ENCODE measurements at regions not wholly inside any gene's neighbourhood (a gene's known extent, or its start where the extent isn't known, plus 50 kb on each side); places are given as distances from the start of the nearest gene placed in this dataset.

- DNase-seq = peak; percentile 61
Observed at GRCh38 chr7:36802459-36803135, 78.3 kb upstream of the AOAH start.

GRCh38 chr7:36796850-36797536 is 72.7 kb upstream of the AOAH start:
- DNase-seq = no peak

- DNase-seq = no peak
Observed at GRCh38 chr7:36795451-36796021, 71.2 kb upstream of the AOAH start.

- DNase-seq = peak; percentile 27
Observed at GRCh38 chr7:36794689-36795088, 70.4 kb upstream of the AOAH start.

- no peak for DNase-seq
Observed at GRCh38 chr7:36792421-36792820, 68.1 kb upstream of the AOAH start.

GRCh38 chr7:36790311-36790787 is 66.1 kb upstream of the AOAH start:
- DNase-seq = peak; percentile 38

GRCh38 chr7:36788825-36789470 is 64.7 kb upstream of the AOAH start:
- DNase-seq = no peak

GRCh38 chr7:36787933-36788378 is 63.7 kb upstream of the AOAH start:
- DNase-seq = no peak

GRCh38 chr7:36784991-36785940 is 61.0 kb upstream of the AOAH start:
- DNase-seq = no peak

- no peak for DNase-seq
Observed at GRCh38 chr7:36781011-36781738, 56.9 kb upstream of the AOAH start.

GRCh38 chr7:36777855-36778254 is 53.6 kb upstream of the AOAH start:
- no peak for DNase-seq

- DNase-seq = no peak
Observed at GRCh38 chr7:36777062-36777461, 52.8 kb upstream of the AOAH start.

GRCh38 chr7:36775676-36776075 is 51.4 kb upstream of the AOAH start:
- no peak for DNase-seq

GRCh38 chr7:36775061-36775620 is 50.8 kb upstream of the AOAH start:
- no peak for DNase-seq
